ENCODE measurements at regions not wholly inside any gene's neighbourhood (a gene's known extent, or its start where the extent isn't known, plus 50 kb on each side); places are given as distances from the start of the nearest gene placed in this dataset.

GRCh38 chr7:85773116-85773728 lies 586.4 kb upstream of the SEMA3D start:
- DNase-seq: no peak

GRCh38 chr7:85771516-85771915 lies 584.7 kb upstream of the SEMA3D start:
- DNase-seq: no peak

GRCh38 chr7:85770332-85770731 lies 583.5 kb upstream of the SEMA3D start:
- no peak for DNase-seq

- DNase-seq: no peak
Measured at GRCh38 chr7:85765698-85766298, 578.9 kb upstream of the SEMA3D start.

GRCh38 chr7:85764034-85764433 lies 577.2 kb upstream of the SEMA3D start:
- DNase-seq: no peak

- no peak for DNase-seq
Measured at GRCh38 chr7:85757348-85757747, 570.5 kb upstream of the SEMA3D start.

GRCh38 chr7:85750454-85750949 lies 563.6 kb upstream of the SEMA3D start:
- peak; percentile 36 for DNase-seq

- no peak for DNase-seq
Measured at GRCh38 chr7:85749696-85750453, 563.0 kb upstream of the SEMA3D start.

- no peak for DNase-seq
Measured at GRCh38 chr7:85748861-85749260, 562.0 kb upstream of the SEMA3D start.

- DNase-seq: no peak
Measured at GRCh38 chr7:85737426-85737825, 550.6 kb upstream of the SEMA3D start.

- DNase-seq: no peak
Measured at GRCh38 chr7:85736085-85736484, 549.2 kb upstream of the SEMA3D start.

GRCh38 chr7:85734823-85735222 lies 548.0 kb upstream of the SEMA3D start:
- DNase-seq: no peak

- no peak for DNase-seq
Measured at GRCh38 chr7:85733169-85733915, 546.5 kb upstream of the SEMA3D start.

- DNase-seq: no peak
Measured at GRCh38 chr7:85730012-85730411, 543.2 kb upstream of the SEMA3D start.

- DNase-seq: no peak
Measured at GRCh38 chr7:85725026-85725425, 538.2 kb upstream of the SEMA3D start.

- DNase-seq: no peak
Measured at GRCh38 chr7:85719981-85720953, 533.4 kb upstream of the SEMA3D start.

GRCh38 chr7:85716353-85716752 lies 529.5 kb upstream of the SEMA3D start:
- DNase-seq: no peak

- DNase-seq: no peak
Measured at GRCh38 chr7:85714951-85715350, 528.1 kb upstream of the SEMA3D start.

GRCh38 chr7:85714043-85714578 lies 527.3 kb upstream of the SEMA3D start:
- DNase-seq: no peak

GRCh38 chr7:85713171-85713570 lies 526.3 kb upstream of the SEMA3D start:
- no peak for DNase-seq

- DNase-seq: no peak
Measured at GRCh38 chr7:85711894-85712293, 525.0 kb upstream of the SEMA3D start.

- DNase-seq: no peak
Measured at GRCh38 chr7:85710960-85711359, 524.1 kb upstream of the SEMA3D start.

Data from stimulated activated CD4-positive, alpha-beta T cell treated with anti-CD3 and anti-CD28 coated beads, Interleukin-15, amount 100 ng/mL, for 24 hours (primary cell).